ENCODE measurements at regions not wholly inside any gene's neighbourhood (a gene's known extent, or its start where the extent isn't known, plus 50 kb on each side); places are given as distances from the start of the nearest gene placed in this dataset.

- DNase-seq (ENCODE audit: low read depth, low spot score) (no peak), ATAC-seq (no peak)
- H3K4me1 ChIP-seq (ENCODE audit: control insufficient read depth, insufficient read depth, low read length): no peaks in the 10 kb centered on the region
- no peak overlapping the region for H3K27ac ChIP-seq (ENCODE audit: low read length)
- intact Hi-C loops (cut with micrococcal nuclease; ENCODE audit: unreplicated experiment) (no loop called here), in situ Hi-C loops (cut with HindIII; ENCODE audit: low pct_unique_long_range_greater_than_20kb, low sequenced_read_pairs) (no loop called here)
- H3K36me3 ChIP-seq (ENCODE audit: control insufficient read depth, insufficient read depth, low read length): no peaks in the 10 kb centered on the region
- POLR2A ChIA-PET: no interaction called here
- CTCF ChIA-PET: no interaction called here
- no peak for TF ChIP-seq CTCF (IDR thresholded peaks at IDR 0.05)
- TF ChIP-seq POLR2AphosphoS5 (IDR thresholded peaks at IDR 0.05; ENCODE audit: low read depth, low read length): no peak
- no peak for TF ChIP-seq TCF7L2 (IDR thresholded peaks at IDR 0.05; ENCODE audit: low read depth, low read length)
- no peak for TF ChIP-seq SIN3A (IDR thresholded peaks at IDR 0.05; ENCODE audit: borderline replicate concordance, insufficient read depth, low read depth, low read length)
- TF ChIP-seq REST (IDR thresholded peaks at IDR 0.05; ENCODE audit: insufficient read depth in 1 of 2, low read depth in 2 of 2, low read length in 1 of 2): no peak
- no peak overlapping the region for H3K4me3 ChIP-seq (ENCODE audit: low read depth in 2 of 2, low read length in 2 of 2)
- BruUV-seq (replicated peaks): no TSS peak
- H3K9me3 ChIP-seq (ENCODE audit: control insufficient read depth, insufficient read depth, low read depth, low read length): no peaks in the 10 kb centered on the region
- H3K27me3 ChIP-seq (ENCODE audit: control insufficient read depth, insufficient read depth, low read length): no peaks in the 10 kb centered on the region
Measured at GRCh38 chr7:36072620-36073019, 80.4 kb upstream of the EEPD1 start.

DNA sequence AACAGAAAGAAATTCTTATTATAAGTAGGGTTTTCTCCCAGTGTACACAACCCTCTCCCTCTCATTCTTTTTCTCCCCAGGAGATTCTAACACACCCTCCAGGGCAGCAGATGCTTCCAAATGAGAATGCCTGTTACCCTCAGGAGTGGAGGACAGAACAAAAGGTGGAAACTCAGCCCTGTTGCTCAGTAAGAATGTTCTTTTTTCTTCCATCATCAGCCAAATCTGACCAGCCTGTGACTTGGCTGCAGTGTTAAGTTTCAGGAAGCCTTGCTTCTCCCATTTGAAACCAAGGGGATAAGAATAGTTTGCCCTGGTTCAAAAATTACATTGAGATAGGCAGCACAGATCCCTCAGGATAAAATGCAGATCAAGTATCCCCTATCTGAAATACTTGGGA, 77.5 kb upstream of the EEPD1 start:
- CTCF ChIA-PET: no interaction called here
- ATAC-seq: no peak
- intact Hi-C loops (cut with micrococcal nuclease; ENCODE audit: unreplicated experiment) (no loop called here), in situ Hi-C loops (cut with HindIII; ENCODE audit: low pct_unique_long_range_greater_than_20kb, low sequenced_read_pairs) (no loop called here)
- Histone ChIP-seq H3K4me3 (ENCODE audit: low read depth in 2 of 2, low read length in 2 of 2) (no peak overlapping the region), H3K9me3 (ENCODE audit: control insufficient read depth, insufficient read depth, low read depth, low read length) (no peaks in the 10 kb centered on the region), H3K27ac (ENCODE audit: low read length) (no peak overlapping the region), H3K36me3 (ENCODE audit: control insufficient read depth, insufficient read depth, low read length) (no peaks in the 10 kb centered on the region), H3K27me3 (ENCODE audit: control insufficient read depth, insufficient read depth, low read length) (no peaks in the 10 kb centered on the region), H3K4me1 (ENCODE audit: control insufficient read depth, insufficient read depth, low read length) (no peaks in the 10 kb centered on the region)
- no TSS peak for BruUV-seq (replicated peaks)
- POLR2A ChIA-PET: no interaction called here
- no peak for TF ChIP-seq CTCF (IDR thresholded peaks at IDR 0.05)
- TF ChIP-seq REST (IDR thresholded peaks at IDR 0.05; ENCODE audit: insufficient read depth in 1 of 2, low read depth in 2 of 2, low read length in 1 of 2): no peak
- TF ChIP-seq SIN3A (IDR thresholded peaks at IDR 0.05; ENCODE audit: borderline replicate concordance, insufficient read depth, low read depth, low read length): no peak
- TF ChIP-seq TCF7L2 (IDR thresholded peaks at IDR 0.05; ENCODE audit: low read depth, low read length): no peak
- no peak for TF ChIP-seq POLR2AphosphoS5 (IDR thresholded peaks at IDR 0.05; ENCODE audit: low read depth, low read length)
- no peak for DNase-seq (ENCODE audit: low read depth, low spot score)
